Fibroblast of pulmonary artery (primary cell): ENCODE measurements at regions not wholly inside any gene's neighbourhood (a gene's known extent, or its start where the extent isn't known, plus 50 kb on each side); places are given as distances from the start of the nearest gene placed in this dataset.

ENCODE experiments used
- DNase-seq: peaks from one replicate; pipeline ENCODE4 v3.0.0-alpha.2; 2010; ENCODE audit warnings: low read depth
- H3K4me3 ChIP-seq: replicated peaks from 2 replicates; pipeline ENCODE4 v1.5.1; 2011; ENCODE audit warnings: low read depth, mild to moderate bottlenecking, control low read depth, low read length, moderate library complexity
- TF ChIP-seq, protein P1 (sequence below): IDR thresholded peaks from 2 replicates; pipeline ENCODE4 v1.5.1; 2011; ENCODE audit warnings: mild to moderate bottlenecking, control low read depth, low read length, inconsistent platforms; ENCODE audit errors: missing control alignments

DNA sequence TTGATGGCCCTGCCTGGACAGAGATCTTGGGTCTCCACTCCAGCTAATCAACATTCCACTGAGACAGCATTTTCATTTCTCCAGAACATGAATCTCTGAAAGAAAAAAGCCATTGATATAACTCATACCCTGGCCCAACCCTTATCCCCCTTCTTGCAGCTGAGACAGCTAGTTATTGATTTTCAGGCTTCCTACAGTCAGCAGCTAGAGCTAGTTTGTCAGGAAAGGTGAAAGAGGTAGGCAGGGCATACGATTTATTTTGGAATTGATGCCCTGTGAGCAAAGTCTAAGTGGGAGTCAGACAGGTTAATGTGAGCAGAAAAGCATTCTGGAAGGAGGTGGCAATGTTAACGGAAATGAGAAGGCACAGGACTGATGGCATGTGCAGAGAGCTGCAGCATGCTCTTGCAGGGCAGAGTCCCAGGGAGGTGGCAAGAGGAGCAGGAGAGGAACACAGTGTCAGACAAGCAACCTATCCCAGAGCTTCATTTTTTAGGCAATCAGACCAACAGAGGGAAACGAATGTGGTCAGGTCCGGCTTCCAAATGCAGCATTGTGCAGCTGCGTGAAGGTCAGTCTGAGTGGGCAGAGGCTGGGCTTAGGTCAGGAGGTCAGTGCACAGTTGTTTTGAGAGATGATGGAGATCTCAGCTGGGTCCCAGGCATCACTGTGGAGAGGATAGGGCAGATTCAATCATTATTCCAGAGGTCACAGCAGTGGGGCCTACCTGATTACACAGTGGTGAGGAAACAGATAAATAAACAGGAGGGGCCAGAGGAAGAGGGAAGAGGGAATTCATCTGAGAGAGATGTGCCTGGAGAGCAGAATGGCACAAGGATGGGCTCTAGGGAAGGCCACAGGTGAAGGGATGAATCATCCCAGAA is 134.8 kb downstream of the CMPK2 start:
- DNase-seq = no peak
- H3K4me3 ChIP-seq = no peak overlapping the region
- TF ChIP-seq, protein P1, sequence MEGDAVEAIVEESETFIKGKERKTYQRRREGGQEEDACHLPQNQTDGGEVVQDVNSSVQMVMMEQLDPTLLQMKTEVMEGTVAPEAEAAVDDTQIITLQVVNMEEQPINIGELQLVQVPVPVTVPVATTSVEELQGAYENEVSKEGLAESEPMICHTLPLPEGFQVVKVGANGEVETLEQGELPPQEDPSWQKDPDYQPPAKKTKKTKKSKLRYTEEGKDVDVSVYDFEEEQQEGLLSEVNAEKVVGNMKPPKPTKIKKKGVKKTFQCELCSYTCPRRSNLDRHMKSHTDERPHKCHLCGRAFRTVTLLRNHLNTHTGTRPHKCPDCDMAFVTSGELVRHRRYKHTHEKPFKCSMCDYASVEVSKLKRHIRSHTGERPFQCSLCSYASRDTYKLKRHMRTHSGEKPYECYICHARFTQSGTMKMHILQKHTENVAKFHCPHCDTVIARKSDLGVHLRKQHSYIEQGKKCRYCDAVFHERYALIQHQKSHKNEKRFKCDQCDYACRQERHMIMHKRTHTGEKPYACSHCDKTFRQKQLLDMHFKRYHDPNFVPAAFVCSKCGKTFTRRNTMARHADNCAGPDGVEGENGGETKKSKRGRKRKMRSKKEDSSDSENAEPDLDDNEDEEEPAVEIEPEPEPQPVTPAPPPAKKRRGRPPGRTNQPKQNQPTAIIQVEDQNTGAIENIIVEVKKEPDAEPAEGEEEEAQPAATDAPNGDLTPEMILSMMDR = no peak

DNA sequence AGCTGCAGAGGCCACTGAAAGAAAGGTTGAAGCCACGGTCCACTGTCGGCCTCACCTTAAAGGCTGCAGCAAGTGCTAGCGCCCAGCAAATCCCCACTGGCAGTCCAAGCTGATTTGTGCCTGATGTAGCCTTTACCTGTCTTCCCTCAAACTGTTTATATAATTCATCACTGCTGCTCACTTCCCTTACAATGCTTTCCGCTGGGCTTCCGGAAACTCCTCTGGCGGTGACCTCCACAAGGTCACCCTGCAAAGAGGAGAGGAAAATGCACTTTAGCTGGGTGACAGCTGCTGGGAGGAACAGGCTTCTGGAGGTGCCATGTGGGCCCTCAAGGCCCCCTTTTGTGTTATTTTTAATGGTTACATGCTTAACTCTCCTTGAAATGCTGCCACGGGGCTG is 126.2 kb downstream of the CMPK2 start:
- no peak overlapping the region for H3K4me3 ChIP-seq
- no peak for DNase-seq
- TF ChIP-seq, protein P1 = no peak

DNA sequence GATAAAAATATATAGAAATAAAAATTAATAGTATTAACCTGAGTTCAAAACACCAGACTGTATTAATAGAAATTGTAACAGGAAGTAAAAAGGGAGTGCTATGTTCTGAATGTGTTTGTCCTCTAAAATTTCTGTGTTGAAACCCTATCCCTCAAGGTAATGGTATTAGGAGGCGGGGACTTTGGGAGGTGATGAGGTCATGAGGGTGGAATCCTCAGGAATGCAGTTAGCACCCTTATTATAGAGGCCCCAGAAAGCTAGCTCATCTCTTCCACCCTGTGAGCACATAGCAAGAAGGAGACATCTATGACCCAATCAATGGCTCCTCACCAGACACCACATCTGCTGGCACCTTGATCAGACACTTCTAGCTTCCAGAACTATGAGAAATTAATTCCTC is 124.5 kb downstream of the CMPK2 start:
- TF ChIP-seq, protein P1 = no peak
- DNase-seq = no peak
- no peak overlapping the region for H3K4me3 ChIP-seq

DNA sequence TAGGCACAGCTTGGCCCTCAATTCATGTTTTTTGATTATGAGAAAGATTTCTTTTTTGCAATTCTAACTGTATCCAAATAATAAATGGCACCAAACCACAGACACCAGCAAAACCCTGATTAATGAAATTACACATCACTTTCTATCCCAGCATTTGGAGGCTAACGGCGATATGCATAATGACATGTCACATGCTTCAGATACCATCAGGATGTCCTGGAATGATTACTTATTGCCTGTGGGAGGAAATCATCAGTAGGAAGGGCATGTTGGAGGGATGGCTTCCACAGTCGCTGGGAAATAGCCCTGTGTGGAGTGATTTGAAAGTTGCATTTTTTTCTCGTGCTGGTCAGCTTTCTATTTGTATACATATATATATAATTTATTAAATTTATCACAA is 121.7 kb downstream of the CMPK2 start:
- no peak for DNase-seq
- TF ChIP-seq, protein P1 = no peak
- H3K4me3 ChIP-seq = no peak overlapping the region

DNA sequence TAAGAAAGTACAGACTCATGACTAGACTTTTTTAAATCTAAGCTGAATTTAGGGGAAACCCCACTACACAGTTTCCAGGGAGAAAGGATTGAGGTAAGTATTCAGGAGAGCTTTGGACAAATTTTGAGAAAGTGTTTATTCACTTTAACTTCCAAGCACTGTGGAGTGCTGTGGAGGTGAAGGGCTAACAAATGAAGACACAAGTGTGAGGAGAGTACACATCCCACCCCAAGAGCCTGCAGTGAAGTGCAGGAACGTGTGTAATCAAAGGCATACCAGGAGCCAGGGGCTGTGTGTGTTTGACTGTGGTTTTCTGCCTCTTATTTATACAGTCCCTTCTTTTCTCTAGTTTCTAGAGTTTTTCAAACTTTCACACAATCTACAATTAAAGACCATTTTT is 118.3 kb downstream of the CMPK2 start:
- TF ChIP-seq, protein P1 = no peak
- no peak for DNase-seq
- H3K4me3 ChIP-seq = no peak overlapping the region

DNA sequence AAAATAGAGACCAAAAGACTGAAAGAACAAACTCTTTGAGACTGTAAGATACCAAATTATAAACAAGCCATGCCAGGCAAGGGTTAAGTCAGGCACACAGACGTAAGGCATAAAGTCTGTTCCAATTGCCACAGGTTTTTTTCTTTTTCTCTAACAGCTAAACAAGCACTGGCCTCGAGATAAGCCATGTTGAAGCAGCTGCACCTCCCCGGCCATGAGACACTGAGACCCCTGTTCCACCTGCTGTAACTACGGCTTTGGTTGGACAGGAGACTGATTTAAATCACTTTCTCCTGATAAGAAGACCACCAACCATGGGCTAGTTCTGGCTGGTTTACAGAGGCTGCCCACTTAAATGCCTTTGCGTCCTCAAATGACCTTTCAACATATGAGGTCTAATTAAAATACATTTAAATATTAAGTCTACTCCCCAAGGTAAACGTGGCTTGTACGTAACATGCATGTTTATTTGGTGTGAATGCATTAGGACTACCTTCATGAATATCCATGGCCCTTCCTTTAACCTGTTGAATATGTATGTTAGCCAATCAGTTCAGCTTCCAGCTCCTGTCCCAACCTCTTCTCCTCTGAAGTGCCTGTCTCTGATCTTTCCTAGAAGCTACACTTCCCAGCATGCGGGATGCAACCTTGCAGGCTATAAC is 117.2 kb downstream of the CMPK2 start:
- H3K4me3 ChIP-seq = no peak overlapping the region
- no peak for DNase-seq

More for the DNA sequence above, 117.2 kb downstream of the CMPK2 start:
- TF ChIP-seq, protein P1 = no peak
